A549 (cell line): ENCODE measurements at regions not wholly inside any gene's neighbourhood (a gene's known extent, or its start where the extent isn't known, plus 50 kb on each side); places are given as distances from the start of the nearest gene placed in this dataset.
"Not testable (repeated sequence)": the region's sequence is repeated elsewhere in the genome, so short reads cannot be mapped to it uniquely, and the experiment has no call there.

Experiments used
- ATAC-seq, 2 experiments: fragments of 200-7000 bp in 1 of 2; fragments of >200 bp in 1 of 2; cut with Nextera tagmentation in 1 of 2; cut with Tn5 transposase in 1 of 2; 3 replicates each; pipeline versions ENCODE4 v1.8.0 to v1.9.1; 2018 to 2020; ENCODE audit warnings: mild to moderate bottlenecking in 1 of 2, moderate library complexity in 1 of 2
- CTCF ChIA-PET: fragments of 300-600 bp; sonication (Branson Sonifier 250); formaldehyde crosslinking; extraction: SDS; loops from one replicate; lab custom pipeline; 2021; ENCODE audit warnings: antibody characterized with exemption, inconsistent platforms; lab: Yijun Ruan, JAX
- POLR2A ChIA-PET: fragments of 350-600 bp; formaldehyde crosslinking; extraction: SDS; loops from one replicate; lab custom pipeline; 2021; ENCODE audit warnings: antibody characterized with exemption, inconsistent platforms; lab: Yijun Ruan, JAX
- DNase-seq, 2 experiments: peaks; one replicate each; pipeline versions ENCODE4 v3.0.0 to v3.0.0-alpha.2; 2011 to 2016; ENCODE audit warnings: low read depth in 1 of 2, low spot score in 1 of 2
- FAIRE-seq: peaks from 2 replicates; lab custom pipeline; 2011; peaks lifted over from hg19 to GRCh38; lab: Jason Lieb, UNC
- H3K27ac ChIP-seq, 2 experiments: fragments of >200 bp; sonication (Bioruptor Twin); formaldehyde crosslinking; 3 replicates each; pipeline ENCODE4 v1.5.1; 2016 to 2017
- H3K4me1 ChIP-seq: fragments of >200 bp; sonication (Bioruptor Twin); formaldehyde crosslinking; 3 replicates; pipeline ENCODE4 v1.6.1; 2016
- H3K4me2 ChIP-seq: fragments of >200 bp; sonication (Bioruptor Twin); formaldehyde crosslinking; 3 replicates; pipeline ENCODE4 v1.6.1; 2016
- H3K4me3 ChIP-seq: fragments of >200 bp; sonication (Bioruptor Twin); formaldehyde crosslinking; 3 replicates; pipeline ENCODE4 v1.5.1; 2016
- H3K9me3 ChIP-seq: fragments of >200 bp; sonication (Bioruptor Twin); formaldehyde crosslinking; 3 replicates; pipeline ENCODE4 v1.6.1; 2016
- CBX8 ChIP-seq: fragments of 200-600 bp; sonication (generic); IDR thresholded peaks from 2 replicates; pipeline ENCODE4 v1.6.1; 2016
- CEBPB ChIP-seq, 2 experiments: fragments of >200 bp in 1 of 2; sonication (Bioruptor Twin) in 1 of 2; formaldehyde crosslinking in 1 of 2; IDR thresholded peaks; 2 replicates each; pipeline ENCODE4 v1.6.1; 2012 to 2016
- EHMT2 ChIP-seq: fragments of 200-600 bp; sonication (generic); IDR thresholded peaks from 2 replicates; pipeline ENCODE4 v1.6.1; 2016; ENCODE audit warnings: antibody characterized with exemption, low read depth, mild to moderate bottlenecking, moderate library complexity
- FOSB ChIP-seq: fragments of 250-450 bp; sonication (Bioruptor Pico); IDR thresholded peaks from 2 replicates; pipeline ENCODE4 v1.5.0; 2020; ENCODE audit warnings: mild to moderate bottlenecking, moderate library complexity
- FOSL2 ChIP-seq, 2 experiments: fragments of 450-650 bp in 1 of 2; fragments of >200 bp in 1 of 2; sonication (Bioruptor Twin) in 1 of 2; formaldehyde crosslinking; IDR thresholded peaks; 2 replicates each; pipeline versions ENCODE4 v1.5.0 to v1.6.1; 2016 to 2020; ENCODE audit warnings: mild to moderate bottlenecking in 1 of 2, moderate library complexity in 1 of 2
- HEYL ChIP-seq: fragments of 250-450 bp; sonication (Bioruptor Pico); IDR thresholded peaks from 2 replicates; pipeline ENCODE4 v1.8.0; 2021; ENCODE audit warnings: mild to moderate bottlenecking, moderate library complexity
- HOXB13 ChIP-seq: fragments of 250-450 bp; sonication (Bioruptor Pico); IDR thresholded peaks from 2 replicates; pipeline ENCODE4 v1.5.0; 2020; ENCODE audit warnings: low read depth, mild to moderate bottlenecking, moderate library complexity
- MAZ ChIP-seq: fragments of 150-350 bp; IDR thresholded peaks from 2 replicates; pipeline ENCODE4 v1.6.1; 2014; ENCODE audit warnings: antibody characterized with exemption, low read depth, low read length, borderline replicate concordance
- MYC ChIP-seq: IDR thresholded peaks from 2 replicates; pipeline ENCODE4 v1.6.1; 2012; ENCODE audit warnings: mild to moderate bottlenecking, inconsistent platforms, low read length, improper control_type of control experiment, borderline replicate concordance
- NFE2L2 ChIP-seq: fragments of 150-350 bp; conservative IDR thresholded peaks from 2 replicates; pipeline ENCODE4 v1.6.1; 2014; ENCODE audit warnings: low read length
- RARB ChIP-seq: fragments of 250-450 bp; sonication (Bioruptor Pico); IDR thresholded peaks from 2 replicates; pipeline ENCODE4 v1.8.0; 2021; ENCODE audit warnings: mild to moderate bottlenecking, moderate library complexity
- RCOR1 ChIP-seq: fragments of 150-350 bp; IDR thresholded peaks from 2 replicates; pipeline ENCODE4 v1.6.1; 2014; ENCODE audit warnings: antibody characterized with exemption, low read length, low read depth
- SMC3 ChIP-seq: fragments of >200 bp; sonication (Bioruptor Twin); formaldehyde crosslinking; IDR thresholded peaks from 3 replicates; pipeline ENCODE4 v1.6.1; 2018; ENCODE audit warnings: inconsistent platforms
- SREBF2 ChIP-seq: fragments of 450-650 bp; IDR thresholded peaks from 2 replicates; pipeline ENCODE4 v1.6.1; 2014; ENCODE audit warnings: mild to moderate bottlenecking, moderate library complexity
- TFCP2L1 ChIP-seq: fragments of 250-450 bp; sonication (Bioruptor Pico); IDR thresholded peaks from 2 replicates; pipeline ENCODE4 v1.5.0; 2021; ENCODE audit warnings: mild to moderate bottlenecking
- ZC3H11A ChIP-seq: fragments of 450-650 bp; IDR thresholded peaks from 2 replicates; pipeline ENCODE4 v1.6.1; 2014; ENCODE audit warnings: antibody characterized with exemption, mild to moderate bottlenecking
- WGBS: methylation state at CpG from one replicate; pipeline ENCODE4 v1.1.6; 2017; ENCODE audit errors: missing lambda C conversion rate; 5-methylcytosine and 5-hydroxymethylcytosine counted together
- TF ChIP-seq, protein P1 (sequence below): IDR thresholded peaks from 2 replicates; pipeline ENCODE4 v1.6.1; 2012

DNA sequence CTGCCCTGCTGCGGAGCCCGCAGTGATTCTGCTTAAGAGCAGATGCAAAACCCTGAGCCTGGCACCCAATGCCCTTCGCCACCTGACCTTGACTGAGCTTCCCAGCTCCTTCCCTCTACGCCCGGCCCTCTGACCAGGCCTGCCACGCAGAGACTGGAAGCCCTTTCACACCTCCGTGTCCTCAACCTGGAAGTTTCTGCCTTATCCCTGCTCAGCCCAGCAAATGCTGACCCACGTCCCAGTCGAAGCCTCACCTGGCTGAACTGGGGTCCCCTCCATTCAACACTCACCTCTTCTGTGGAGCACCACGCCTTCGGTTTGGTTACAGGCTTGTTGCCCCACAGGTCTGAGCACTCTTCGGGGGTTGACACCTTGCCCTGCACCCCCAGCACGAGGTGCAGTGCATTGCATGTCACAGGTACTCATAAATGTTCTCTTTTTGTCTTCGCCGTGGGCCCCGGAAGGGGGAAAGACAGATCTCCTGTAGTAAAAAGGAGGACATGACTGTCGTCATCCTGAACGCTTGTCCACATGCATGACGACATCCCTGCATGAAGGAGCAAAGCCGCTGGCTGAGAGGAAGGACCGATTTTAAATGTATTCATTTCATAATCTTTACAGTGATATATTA is 153.6 kb upstream of the TNRC6C start:
- H3K4me3 ChIP-seq, result no peak overlapping the region
- ChIA-PET CTCF (interaction anchor here (0.7 to 0.9 kb wide), 2 partner anchors 197 to 262 kb away, joined by 3 to 4 read pairs; no protein-coding TSS in a partner anchor), POLR2A (interaction anchor here (0.8 kb wide), 1 partner anchor 154 kb away, joined by 3 read pairs; the partner anchor contains the start of gene TNRC6C)
- TF ChIP-seq, protein P1, sequence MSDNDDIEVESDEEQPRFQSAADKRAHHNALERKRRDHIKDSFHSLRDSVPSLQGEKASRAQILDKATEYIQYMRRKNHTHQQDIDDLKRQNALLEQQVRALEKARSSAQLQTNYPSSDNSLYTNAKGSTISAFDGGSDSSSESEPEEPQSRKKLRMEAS, result no peak
- TF ChIP-seq CBX8 (no peak), HEYL (CRISPR knock-in tag) (no peak), NFE2L2 (no peak), HOXB13 (CRISPR knock-in tag) (no peak), TFCP2L1 (no peak), FOSL2 (IDR thresholded peaks at IDR 0.05) (no peak), FOSL2 (CRISPR knock-in tag; IDR thresholded peaks at IDR 0.05) (no peak), MAZ (no peak), CEBPB (IDR thresholded peaks at IDR 0.05) (no peak), ZC3H11A (no peak), SMC3 (no peak), RARB (CRISPR knock-in tag) (no peak), FOSB (no peak), SREBF2 (no peak), EHMT2 (no peak)
- H3K4me2 ChIP-seq, result no peak overlapping the region
- WGBS, result 62% methylated on average over 21 of the region's 21 CpGs
- FAIRE-seq, result no peak
- no peak for DNase-seq
- H3K9me3 ChIP-seq, result no peaks in the 10 kb centered on the region
- no peak for ATAC-seq
- no peak overlapping the region for H3K27ac ChIP-seq
- H3K4me1 ChIP-seq, result no peaks in the 10 kb centered on the region

DNA sequence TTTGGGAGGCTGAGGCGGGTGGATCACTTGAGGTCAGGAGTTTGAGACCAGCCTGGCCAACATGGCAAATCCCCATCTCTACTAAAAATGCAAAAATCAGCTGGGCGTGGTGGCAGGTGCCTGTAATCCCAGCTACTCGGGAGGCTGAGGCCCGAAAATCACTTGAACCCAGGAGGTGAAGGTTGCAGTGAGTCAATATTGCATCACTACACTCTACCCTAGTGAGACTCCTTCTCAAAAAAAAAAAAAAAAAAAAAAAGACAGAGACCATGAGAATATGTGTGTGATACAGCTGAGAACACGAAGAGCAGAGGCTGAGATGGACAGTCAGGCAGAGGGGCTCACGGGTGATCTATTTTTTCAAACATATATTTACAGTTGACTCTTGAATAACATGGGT is 152.5 kb upstream of the TNRC6C start:
- not testable (repeated sequence) for FAIRE-seq, ATAC-seq
- POLR2A ChIA-PET, result interaction anchor here (0.6 kb wide), 1 partner anchor 150 kb away, joined by 3 read pairs; no protein-coding TSS in a partner anchor

DNA sequence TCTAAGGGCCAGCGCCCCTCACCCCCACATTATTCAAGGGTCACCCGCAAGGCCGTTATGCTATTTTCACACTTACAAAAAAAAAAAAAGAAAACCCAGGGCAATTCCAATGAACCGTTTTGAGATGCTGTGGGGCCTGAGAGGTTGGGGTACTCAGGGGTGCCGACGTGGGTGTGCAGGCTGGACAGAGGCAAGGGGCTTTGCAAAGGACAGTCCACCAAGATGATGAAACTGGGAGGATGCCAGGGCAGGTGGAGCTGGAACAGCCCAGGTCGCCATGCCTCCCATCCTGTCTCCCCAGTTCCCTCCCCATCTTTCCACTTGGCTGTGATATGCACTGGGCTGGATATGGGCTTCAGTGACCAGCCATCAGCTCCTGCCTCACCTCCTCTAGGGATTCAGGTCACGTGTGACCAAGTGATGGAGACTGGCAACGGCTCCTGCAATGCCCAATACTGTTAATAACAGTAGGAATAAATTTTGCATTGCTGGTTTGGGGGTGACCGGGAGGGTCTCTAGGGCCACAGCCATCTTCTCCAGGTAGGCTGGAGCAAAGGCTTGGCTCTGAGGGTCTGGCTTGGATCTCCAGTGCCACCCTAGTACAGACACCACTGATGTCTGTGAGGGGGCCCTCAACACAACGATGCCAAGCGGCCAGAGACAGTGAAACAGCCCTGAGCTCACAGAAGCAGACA is 151.3 kb upstream of the TNRC6C start:
- Histone ChIP-seq H3K4me2 (no peak overlapping the region), H3K9me3 (no peaks in the 10 kb centered on the region), H3K27ac (no peak overlapping the region)
- DNase-seq (no peak), FAIRE-seq (no peak)
- no peak for TF ChIP-seq RCOR1
- TF ChIP-seq, all 56 proteins: peak for 0
- CTCF ChIA-PET, result interaction anchor here (0.7 to 1.6 kb wide), 4 partner anchors 10 to 265 kb away, joined by 3 to 5 read pairs (median 4); no protein-coding TSS in a partner anchor
- H3K4me3 ChIP-seq, result no peak overlapping the region
- POLR2A ChIA-PET, result no interaction called here
- 41% methylated on average over 12 of the region's 12 CpGs for WGBS
- H3K4me1 ChIP-seq, result peaks cover 5% of the 10 kb centered on the region; the same call in 1 of the 3 replicates
- no peak for ATAC-seq

More for the DNA sequence above, 152.5 kb upstream of the TNRC6C start:
- not testable (repeated sequence) for H3K4me1 ChIP-seq, H3K9me3 ChIP-seq, H3K27ac ChIP-seq, DNase-seq, H3K4me2 ChIP-seq, H3K4me3 ChIP-seq
- 37% methylated on average over 6 of the region's 6 CpGs for WGBS
- CTCF ChIA-PET, result interaction anchor here (0.9 to 1.6 kb wide), 2 partner anchors 208 to 263 kb away, joined by 4 read pairs; no protein-coding TSS in a partner anchor

DNA sequence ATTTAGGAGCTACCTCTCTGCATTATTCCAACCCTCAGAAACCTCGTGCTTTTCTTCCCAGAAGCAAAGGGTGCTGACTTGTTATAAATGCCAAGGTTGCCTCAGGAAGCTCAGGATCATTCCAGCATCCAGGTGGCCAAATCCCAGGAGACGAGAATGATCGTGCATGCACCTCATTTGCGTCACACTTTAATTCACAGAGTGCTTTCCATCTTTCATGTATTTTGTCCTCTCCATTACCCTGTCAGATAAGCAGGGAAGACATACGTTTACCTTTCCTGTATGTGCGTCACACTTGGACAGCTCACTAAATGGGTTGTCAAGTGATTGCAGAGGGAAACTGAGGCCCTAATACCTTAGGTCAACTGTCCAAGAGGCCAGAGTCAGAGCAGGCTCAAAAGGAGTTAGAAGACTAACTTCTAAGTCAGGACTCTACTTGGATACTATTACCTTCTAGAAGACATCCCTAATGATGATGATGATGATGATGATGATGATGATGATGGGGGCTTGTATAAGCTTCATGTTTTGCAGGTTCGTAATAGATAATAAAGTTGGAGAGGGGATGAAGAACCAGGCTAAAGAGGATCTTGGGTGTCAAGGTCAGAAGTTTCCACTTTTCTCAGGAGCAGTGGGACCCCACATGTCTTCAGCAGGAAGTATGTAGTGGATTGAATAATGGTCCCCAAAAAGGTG is 150.6 kb upstream of the TNRC6C start:
- POLR2A ChIA-PET, result no interaction called here
- Histone ChIP-seq H3K4me1 (peaks cover 5% of the 10 kb centered on the region; the same call in 1 of the 3 replicates), H3K27ac (no peak overlapping the region), H3K4me3 (no peak overlapping the region), H3K4me2 (no peak overlapping the region), H3K9me3 (no peaks in the 10 kb centered on the region)
- ATAC-seq (no peak), DNase-seq (no peak), FAIRE-seq (no peak)
- CTCF ChIA-PET, result interaction anchor here (0.7 to 1.4 kb wide), 4 partner anchors 11 to 265 kb away, joined by 3 to 5 read pairs (median 3); no protein-coding TSS in a partner anchor
- WGBS, result 39% methylated on average over 7 of the region's 7 CpGs
- TF ChIP-seq MYC, result no peak
- no peak for TF ChIP-seq ZC3H11A
